Ovary (tissue), 7 donors: ENCODE measurements at regions not wholly inside any gene's neighbourhood (a gene's known extent, or its start where the extent isn't known, plus 50 kb on each side); places are given as distances from the start of the nearest gene placed in this dataset.

Source experiments
- DNase-seq, 5 donors: peaks; one replicate each; pipeline ENCODE4 v3.0.0-alpha.2; 2019 to 2020
- H3K27ac ChIP-seq, 2 donors: fragments of 200-600 bp; one replicate each; pipeline versions ENCODE4 v1.5.1 to v1.8.0; 2019 to 2022
- H3K27me3 ChIP-seq: fragments of 200-600 bp; one replicate; pipeline ENCODE4 v1.8.0; 2022
- H3K36me3 ChIP-seq: fragments of 200-600 bp; sonication (generic); one replicate; pipeline ENCODE4 v1.5.1; 2019
- H3K4me1 ChIP-seq: one replicate; pipeline ENCODE4 v1.8.1; 2013; ENCODE audit warnings: mild to moderate bottlenecking, moderate library complexity; ENCODE audit not compliant: insufficient read depth
- H3K4me3 ChIP-seq: fragments of 200-600 bp; sonication (generic); one replicate; pipeline ENCODE4 v1.5.1; 2017
- H3K9me3 ChIP-seq, 2 donors: fragments of 200-600 bp in 1 of 2; sonication (generic) in 1 of 2; one replicate each; pipeline versions ENCODE4 v1.5.1 to v1.8.1; 2013 to 2019; ENCODE audit warnings: mild to moderate bottlenecking in 1 of 2, moderate library complexity in 1 of 2
- CTCF ChIP-seq, 3 donors: fragments of 450-650 bp in 2 of 3; fragments of 200-600 bp in 1 of 3; IDR thresholded peaks; one replicate each; pipeline versions ENCODE4 v1.5.1 to v1.8.0; 2016 to 2022; ENCODE audit warnings: antibody characterized with exemption in 3 of 3, mild to moderate bottlenecking in 1 of 3
- EP300 ChIP-seq: sonication (generic); formaldehyde crosslinking; IDR thresholded peaks from one replicate; pipeline ENCODE4 v1.6.1; 2017; ENCODE audit warnings: antibody characterized with exemption
- POLR2A ChIP-seq: fragments of 450-650 bp; IDR thresholded peaks from one replicate; pipeline ENCODE4 v1.6.1; 2017; ENCODE audit warnings: antibody characterized with exemption, mild to moderate bottlenecking, moderate library complexity
- WGBS, 3 donors: extraction: QIAGEN DNeasy Blood & Tissue Kit in 1 of 3; methylation state at CpG; one replicate each; pipeline versions ENCODE4 v1.1.5 to v1.1.7; 2013 to 2017; 5-methylcytosine and 5-hydroxymethylcytosine counted together
- intact Hi-C, 4 donors: fragments of 100-400 bp; cut with DNase I; formaldehyde crosslinking; loops; one replicate each; pipeline versions ENCODE4 v1.11.0 to v1.15.1; 2022 to 2023
- donor health status: DM: no; HTN: no; CAD: no; lungs with moderate emphysema.
- donor health status: DM: no; HTN: no; CAD: no.
- donor health status: Bipolar disorder and iron deficiency.
- donor health status: DM: no; HTN: no; CAD: no.
- donor health status: DM: yes; HTN: yes; CAD: no.

DNA sequence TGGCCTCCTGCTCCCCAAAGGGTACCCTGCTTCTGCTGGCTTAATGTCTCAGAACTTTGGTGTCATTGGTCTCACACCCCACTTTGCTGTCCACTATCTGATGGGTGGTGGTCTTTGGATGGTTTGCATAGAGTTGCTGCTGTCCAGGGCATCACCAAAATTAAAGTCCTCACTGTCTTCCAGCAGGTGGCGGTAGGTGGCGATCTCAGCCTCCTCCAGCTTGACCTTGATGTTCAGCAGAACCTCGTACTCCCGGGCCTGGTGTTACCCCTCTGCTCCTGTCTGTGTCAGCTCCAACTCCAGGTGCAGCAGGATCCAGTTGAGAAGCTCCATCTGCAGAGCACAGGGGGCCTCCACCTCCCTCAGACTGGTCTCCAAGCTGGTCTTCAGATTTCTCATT, 1169.5 kb upstream of the PABPC4L start:
- no peak for DNase-seq
- H3K4me1 ChIP-seq: no peaks in the 10 kb centered on the region
- H3K4me3 ChIP-seq: no peak overlapping the region
- no peaks in the 10 kb centered on the region for H3K9me3 ChIP-seq
- 49 to 80% (median 72%) methylated on average over 4 of the region's 4 CpGs for WGBS, 3 donors
- TF ChIP-seq POLR2A (no peak), EP300 (no peak)
- no peak overlapping the region for H3K27ac ChIP-seq
- no peaks in the 10 kb centered on the region for H3K36me3 ChIP-seq
- intact Hi-C loops: no loop called here
- H3K27me3 ChIP-seq: no peaks in the 10 kb centered on the region

DNA sequence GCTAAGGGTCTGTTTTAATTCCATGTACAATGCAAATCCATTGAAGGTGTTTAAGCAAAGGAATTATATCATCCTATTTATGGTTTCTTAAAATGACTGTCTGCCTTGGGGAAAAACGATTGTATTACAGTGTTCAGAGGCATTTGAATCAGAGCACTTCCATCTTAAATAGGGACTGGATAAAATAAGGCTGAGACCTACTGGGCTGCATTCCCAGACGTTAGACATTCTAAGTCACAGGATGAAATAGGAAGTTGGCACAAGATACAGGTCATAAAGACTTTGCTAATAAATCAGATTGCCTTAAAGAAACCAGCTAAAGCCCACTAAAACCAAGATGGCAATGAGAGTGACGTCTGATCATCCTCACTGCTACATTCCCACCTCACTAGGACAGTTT, 1167.2 kb upstream of the PABPC4L start:
- no peak overlapping the region for H3K4me3 ChIP-seq
- DNase-seq: no peak
- no peak overlapping the region for H3K27ac ChIP-seq
- WGBS, 3 donors: 45 to 53% (median 52%) methylated on average over 3 of the region's 3 CpGs
- no peaks in the 10 kb centered on the region for H3K4me1 ChIP-seq
- TF ChIP-seq POLR2A: no peak
- TF ChIP-seq CTCF (IDR thresholded peaks at IDR 0.05): no peak
- TF ChIP-seq EP300: no peak
- H3K9me3 ChIP-seq: no peaks in the 10 kb centered on the region
- no peaks in the 10 kb centered on the region for H3K27me3 ChIP-seq
- H3K36me3 ChIP-seq: no peaks in the 10 kb centered on the region
- intact Hi-C loops: no loop called here

- DNase-seq: no peak
- H3K9me3 ChIP-seq: no peaks in the 10 kb centered on the region
- H3K4me3 ChIP-seq: no peak overlapping the region
- H3K4me1 ChIP-seq: no peaks in the 10 kb centered on the region
- TF ChIP-seq POLR2A (no peak), CTCF (IDR thresholded peaks at IDR 0.05) (no peak), EP300 (no peak)
- intact Hi-C loops: no loop called here
- 30 to 51% (median 39%) methylated on average over 1 of the region's 1 CpG for WGBS, 3 donors
- H3K27ac ChIP-seq: no peak overlapping the region
- no peaks in the 10 kb centered on the region for H3K36me3 ChIP-seq
- no peaks in the 10 kb centered on the region for H3K27me3 ChIP-seq
Measured at GRCh38 chr4:135365065-135365464, 1163.5 kb upstream of the PABPC4L start.

DNA sequence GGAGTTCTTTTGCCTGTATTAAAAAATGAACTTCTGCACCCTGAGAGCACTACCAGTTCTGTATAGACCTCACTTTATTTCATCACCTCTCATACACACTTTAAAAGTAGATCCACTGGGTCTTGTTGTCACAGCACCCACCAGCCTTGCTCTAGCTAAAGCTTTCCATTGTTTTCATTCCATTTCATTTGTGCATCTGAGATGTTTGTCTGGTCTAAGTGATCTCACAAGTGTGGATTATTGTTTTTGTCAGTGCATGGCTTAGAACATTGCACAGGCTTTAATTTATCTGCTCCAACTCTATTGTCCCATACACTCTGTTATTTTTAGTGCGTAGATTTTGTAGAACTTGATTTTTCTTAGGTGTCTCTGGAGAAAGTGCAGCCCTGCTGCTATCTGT, 1157.5 kb upstream of the PABPC4L start:
- Histone ChIP-seq H3K36me3 (no peaks in the 10 kb centered on the region), H3K4me3 (no peak overlapping the region), H3K27ac (no peak overlapping the region), H3K4me1 (no peaks in the 10 kb centered on the region), H3K27me3 (no peaks in the 10 kb centered on the region), H3K9me3 (no peaks in the 10 kb centered on the region)
- TF ChIP-seq POLR2A (no peak), CTCF (IDR thresholded peaks at IDR 0.05) (no peak), EP300 (no peak)
- WGBS, 3 donors: 85 to 98% (median 87%) methylated on average over 1 of the region's 1 CpG
- DNase-seq: no peak
- intact Hi-C loops: no loop called here

DNA sequence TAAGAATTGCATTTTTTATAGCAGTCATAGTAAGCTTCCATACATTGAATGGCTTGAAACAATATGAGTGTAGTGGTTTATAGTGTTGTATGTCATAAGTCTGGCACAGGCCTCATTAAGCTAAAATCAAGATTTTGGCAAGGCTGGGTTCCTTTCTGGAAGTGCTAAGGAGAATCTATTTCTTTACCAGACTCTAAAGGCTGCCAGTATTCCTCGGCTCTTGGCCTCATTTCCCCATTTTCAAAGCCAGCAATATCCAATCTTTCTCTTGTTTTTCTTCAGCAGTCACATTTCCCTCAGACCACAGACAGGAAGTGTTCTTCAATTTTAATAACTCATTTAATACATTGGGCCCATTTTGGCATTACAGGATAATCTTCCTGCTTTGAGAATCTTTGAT, 1155.5 kb upstream of the PABPC4L start:
- Histone ChIP-seq H3K4me3 (no peak overlapping the region), H3K4me1 (no peaks in the 10 kb centered on the region), H3K27ac (no peak overlapping the region), H3K36me3 (no peaks in the 10 kb centered on the region), H3K27me3 (no peaks in the 10 kb centered on the region), H3K9me3 (no peaks in the 10 kb centered on the region)
- TF ChIP-seq CTCF (IDR thresholded peaks at IDR 0.05) (no peak), EP300 (no peak), POLR2A (no peak)
- no peak for DNase-seq
- 52 to 79% (median 76%) methylated on average over 1 of the region's 1 CpG for WGBS, 3 donors
- intact Hi-C loops: no loop called here
